GM12872 (cell line): ENCODE measurements at regions not wholly inside any gene's neighbourhood (a gene's known extent, or its start where the extent isn't known, plus 50 kb on each side); places are given as distances from the start of the nearest gene placed in this dataset.

Experiments used
- TF ChIP-seq, protein P1 (sequence below): IDR thresholded peaks from 3 replicates; pipeline ENCODE4 v1.5.1; 2011; ENCODE audit warnings: low read depth, mild to moderate bottlenecking, low read length, moderate library complexity; ENCODE audit not compliant: insufficient read depth

DNA sequence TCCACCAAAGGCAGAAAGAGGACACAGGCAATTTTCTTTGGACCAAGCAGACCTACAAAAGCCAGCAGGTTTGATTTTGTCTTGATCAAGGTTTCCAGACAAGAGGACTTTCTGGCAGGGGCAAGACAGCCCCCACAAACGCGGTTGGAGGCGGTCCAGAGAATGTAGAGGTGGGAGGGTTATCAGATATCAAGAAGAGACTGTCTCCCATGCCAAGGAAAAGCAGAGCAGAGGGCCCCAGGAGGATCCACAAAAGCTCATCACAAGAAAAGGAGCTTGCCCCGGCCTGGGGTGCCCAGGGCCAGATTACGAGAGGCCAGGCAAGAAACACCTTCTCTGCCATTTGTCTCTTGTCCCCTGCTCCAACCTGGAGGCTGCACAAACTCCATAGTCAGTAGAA lies 538.9 kb downstream of the BNC2 start:
- TF ChIP-seq, protein P1, sequence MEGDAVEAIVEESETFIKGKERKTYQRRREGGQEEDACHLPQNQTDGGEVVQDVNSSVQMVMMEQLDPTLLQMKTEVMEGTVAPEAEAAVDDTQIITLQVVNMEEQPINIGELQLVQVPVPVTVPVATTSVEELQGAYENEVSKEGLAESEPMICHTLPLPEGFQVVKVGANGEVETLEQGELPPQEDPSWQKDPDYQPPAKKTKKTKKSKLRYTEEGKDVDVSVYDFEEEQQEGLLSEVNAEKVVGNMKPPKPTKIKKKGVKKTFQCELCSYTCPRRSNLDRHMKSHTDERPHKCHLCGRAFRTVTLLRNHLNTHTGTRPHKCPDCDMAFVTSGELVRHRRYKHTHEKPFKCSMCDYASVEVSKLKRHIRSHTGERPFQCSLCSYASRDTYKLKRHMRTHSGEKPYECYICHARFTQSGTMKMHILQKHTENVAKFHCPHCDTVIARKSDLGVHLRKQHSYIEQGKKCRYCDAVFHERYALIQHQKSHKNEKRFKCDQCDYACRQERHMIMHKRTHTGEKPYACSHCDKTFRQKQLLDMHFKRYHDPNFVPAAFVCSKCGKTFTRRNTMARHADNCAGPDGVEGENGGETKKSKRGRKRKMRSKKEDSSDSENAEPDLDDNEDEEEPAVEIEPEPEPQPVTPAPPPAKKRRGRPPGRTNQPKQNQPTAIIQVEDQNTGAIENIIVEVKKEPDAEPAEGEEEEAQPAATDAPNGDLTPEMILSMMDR: no peak

DNA sequence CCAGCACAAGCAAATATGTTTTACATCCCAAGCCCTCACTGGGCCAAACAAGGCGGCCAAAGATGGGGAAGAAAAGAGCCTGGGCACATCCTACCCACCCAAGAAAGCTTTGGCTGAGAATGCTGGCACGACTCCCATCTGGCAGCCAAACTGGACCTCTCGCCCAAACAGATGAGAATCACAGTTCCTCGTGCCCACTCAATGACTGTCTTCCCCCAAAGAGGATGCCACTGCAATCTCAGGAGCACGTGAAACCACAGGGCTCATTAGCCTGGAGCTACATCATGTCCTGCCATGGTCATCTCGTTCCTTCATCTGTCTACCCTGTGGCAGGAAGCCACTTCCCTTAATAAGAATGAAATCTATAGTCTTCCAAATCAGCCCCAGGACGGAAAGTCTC lies 536.8 kb downstream of the BNC2 start:
- TF ChIP-seq, protein P1: no peak

DNA sequence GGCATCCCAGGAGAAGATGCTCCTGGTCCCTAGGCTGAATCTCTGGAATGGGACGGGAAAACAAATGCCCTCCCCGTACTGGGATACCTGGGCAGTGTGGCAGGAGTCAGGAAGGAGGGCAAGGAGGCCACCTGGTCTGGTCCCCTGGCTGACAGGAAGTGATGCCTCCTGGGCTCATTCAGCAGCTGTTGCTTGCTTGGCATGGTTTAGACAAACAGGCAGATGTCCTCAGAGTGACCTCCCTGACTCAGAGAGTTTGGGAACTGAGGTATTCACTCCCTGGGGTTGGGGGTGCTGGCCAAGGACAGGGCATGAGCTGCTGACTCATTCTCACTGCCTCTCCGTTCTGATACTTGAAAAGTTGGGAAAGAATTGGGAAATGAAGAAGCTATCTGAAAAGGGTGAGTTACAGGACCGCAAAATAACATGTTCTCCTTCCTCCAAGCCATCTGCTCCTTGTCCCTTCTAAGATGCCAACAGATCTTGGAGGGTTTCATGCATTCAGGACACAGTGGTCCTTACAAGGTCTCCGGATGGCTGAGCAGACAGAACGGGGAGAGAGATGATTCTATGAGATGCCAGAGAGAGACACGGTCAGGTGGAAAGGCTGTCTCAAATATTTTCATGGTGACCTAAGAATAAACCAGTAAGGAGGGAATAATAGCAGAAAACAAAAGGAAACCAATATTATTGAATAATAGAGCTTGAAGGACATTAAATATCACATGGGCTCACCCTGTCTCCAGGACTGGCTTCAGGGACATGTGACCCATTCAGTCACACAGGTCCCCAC lies 534.5 kb downstream of the BNC2 start:
- TF ChIP-seq, protein P1: no peak

DNA sequence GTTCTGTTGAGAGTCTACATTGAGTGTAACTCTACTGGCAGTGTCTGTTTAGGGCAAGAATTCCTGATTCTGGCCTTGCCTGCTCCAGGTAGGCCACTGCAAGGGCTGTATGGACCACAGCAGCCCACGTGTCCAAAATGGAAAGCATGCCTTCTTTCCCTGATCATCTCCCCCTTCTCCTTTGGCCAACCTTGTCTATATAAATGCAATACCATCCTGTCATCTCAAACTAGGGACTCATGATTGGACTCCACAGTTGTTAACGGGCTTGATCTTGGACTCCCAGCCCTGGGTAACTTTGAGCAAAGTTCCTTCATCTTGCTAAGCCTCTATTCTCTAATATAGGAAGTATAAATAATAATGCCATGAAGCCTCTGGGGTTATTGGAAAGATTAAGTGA lies 533.6 kb downstream of the BNC2 start:
- TF ChIP-seq, protein P1: no peak

DNA sequence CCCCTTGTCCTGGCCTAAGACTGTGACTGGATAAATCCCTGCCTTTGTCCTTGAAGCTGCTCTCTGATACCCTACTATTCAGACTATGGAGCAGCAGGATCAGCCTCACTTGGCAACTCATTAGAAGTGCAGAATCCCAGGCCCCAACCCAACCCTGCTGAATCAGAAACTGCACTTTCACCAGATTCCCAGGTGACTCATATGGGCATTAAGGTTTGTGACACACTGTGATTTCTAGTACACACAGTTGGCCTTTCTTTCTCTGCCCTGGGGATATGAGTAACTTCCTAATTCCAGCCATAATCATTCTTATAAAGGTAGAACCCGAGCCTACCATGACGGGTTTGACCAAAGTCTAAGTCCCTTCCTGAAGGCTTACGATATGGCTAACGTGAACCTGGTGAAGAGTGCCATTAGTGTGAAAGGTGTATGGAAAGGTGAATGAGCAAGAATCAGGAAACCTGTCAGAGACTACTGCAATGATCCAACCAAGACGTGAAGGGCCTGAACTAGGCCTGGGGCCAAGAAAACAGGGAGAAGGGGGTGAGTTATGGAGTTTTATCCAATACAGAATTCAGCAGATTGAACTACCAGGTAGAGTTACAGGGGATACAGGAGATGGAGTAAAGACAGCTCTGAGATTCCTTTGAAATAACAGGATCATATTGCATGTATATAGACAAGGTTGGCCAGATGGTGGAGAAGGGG lies 533.0 kb downstream of the BNC2 start:
- TF ChIP-seq, protein P1: no peak

DNA sequence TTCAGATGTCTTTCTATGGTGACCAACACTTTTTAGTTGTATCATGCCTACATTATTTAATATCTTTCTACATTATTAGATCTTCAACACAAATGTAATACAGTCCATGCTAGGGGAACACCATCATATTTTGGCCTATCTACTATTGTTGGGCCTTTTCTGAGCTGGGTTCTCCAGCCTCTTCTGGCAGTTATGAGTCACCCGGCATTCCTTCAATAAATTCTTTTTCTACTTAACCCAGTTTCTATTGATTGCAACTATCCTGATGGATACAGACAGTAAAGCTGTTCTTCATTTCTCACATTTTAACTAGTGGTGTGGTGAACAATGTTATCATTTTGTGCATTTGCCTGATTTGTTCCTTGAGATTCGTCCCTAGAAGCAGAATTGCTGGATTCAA lies 529.3 kb downstream of the BNC2 start:
- TF ChIP-seq, protein P1: no peak

DNA sequence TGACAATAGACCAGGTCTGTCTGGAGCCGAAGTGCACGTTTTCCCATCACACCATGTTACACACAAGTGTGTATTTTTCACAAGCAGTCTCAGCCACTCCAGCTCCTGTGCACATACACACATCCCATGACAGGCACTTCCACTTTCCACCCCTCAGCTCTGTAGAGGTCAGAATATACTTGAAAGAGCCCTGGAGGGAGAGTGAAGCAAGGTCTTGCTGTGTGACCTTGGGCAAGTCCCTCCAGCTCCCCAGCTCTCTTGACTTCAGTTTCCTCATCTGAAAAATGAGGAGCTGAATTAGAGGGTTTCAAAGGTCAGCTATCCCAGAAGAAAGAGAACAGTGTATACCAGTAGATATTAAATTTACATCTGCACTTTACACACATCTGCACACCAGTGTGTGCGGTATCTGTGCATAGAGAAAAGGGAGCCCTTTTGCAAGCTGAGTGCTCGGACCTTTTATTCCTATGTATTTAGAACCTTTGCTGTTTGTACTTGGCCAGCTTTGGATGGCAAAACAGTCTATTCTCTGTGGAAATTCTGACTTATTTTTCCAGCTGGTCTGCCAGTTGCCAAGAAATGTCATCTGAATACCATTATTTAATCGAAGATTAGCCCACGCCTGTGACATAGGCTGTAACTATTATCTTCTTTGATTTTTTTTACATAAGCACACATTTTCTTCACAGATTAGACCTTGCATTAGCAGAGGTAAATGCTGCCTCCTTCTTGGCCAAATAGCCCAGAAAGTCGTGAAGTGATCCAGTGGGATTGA lies 528.0 kb downstream of the BNC2 start:
- TF ChIP-seq, protein P1: no peak
